ENCODE measurements at regions not wholly inside any gene's neighbourhood (a gene's known extent, or its start where the extent isn't known, plus 50 kb on each side); places are given as distances from the start of the nearest gene placed in this dataset.

- H4K20me1 ChIP-seq (ENCODE audit: insufficient read depth) = no peaks in the 10 kb centered on the region
- H3K27me3 ChIP-seq (ENCODE audit: insufficient read depth, low read length) = no peaks in the 10 kb centered on the region
- ChIA-PET RAD21 (ENCODE audit: low non-redundant PET in 1 of 2, low total read pairs in 2 of 2, uncharacterized antibody in 2 of 2, unreplicated experiment in 2 of 2) (no interaction called here), CTCF (no interaction called here), POLR2A (no interaction called here)
- H3K4me1 ChIP-seq (ENCODE audit: control insufficient read depth in 1 of 2, insufficient read depth in 2 of 2, low read length in 2 of 2) = no peaks in the 10 kb centered on the region
- intact Hi-C loops (cut with micrococcal nuclease) = no loop called here
- ATAC-seq (no peak), DNase-seq (ENCODE audit: low read depth, low spot score) (no peak)
- no peak overlapping the region for H2AFZ ChIP-seq (ENCODE audit: low read depth, low read length, poor library complexity, severe bottlenecking)
- no TSS peak for BruUV-seq (replicated peaks)
- H3K9me2 ChIP-seq (ENCODE audit: insufficient read depth) = no peaks in the 10 kb centered on the region
- no peak overlapping the region for H3K4me3 ChIP-seq (replicated peaks in 1 of 2; ENCODE audit: low read depth in 1 of 2, low read length in 2 of 2)
- TF ChIP-seq POLR2A (IDR thresholded peaks at IDR 0.05; ENCODE audit: borderline replicate concordance, extremely low read depth, insufficient read depth, insufficient read length) = no peak
- no peak for TF ChIP-seq RAD21 (IDR thresholded peaks at IDR 0.05; ENCODE audit: low read depth)
- no peak for TF ChIP-seq YY1 (IDR thresholded peaks at IDR 0.05; ENCODE audit: extremely low read depth, insufficient replicate concordance, low read depth, low read length)
- no peak for TF ChIP-seq ATF3 (IDR thresholded peaks at IDR 0.05)
- TF ChIP-seq ELF1 (IDR thresholded peaks at IDR 0.05; ENCODE audit: borderline replicate concordance, low read depth) = no peak
- TF ChIP-seq EZH2 (IDR thresholded peaks at IDR 0.05) = no peak
- TF ChIP-seq SP1 (IDR thresholded peaks at IDR 0.05; ENCODE audit: low read depth) = no peak
- no peak overlapping the region for H3K27ac ChIP-seq (ENCODE audit: low read depth, low read length)
- H3K4me2 ChIP-seq (ENCODE audit: low read length) = no peak overlapping the region
- no peaks in the 10 kb centered on the region for H3K9me3 ChIP-seq (ENCODE audit: control insufficient read depth in 1 of 2, insufficient read depth in 1 of 2, low read depth in 1 of 2, low read length in 2 of 2)
- H3K36me3 ChIP-seq (ENCODE audit: control insufficient read depth in 1 of 2, insufficient read depth in 2 of 2, low read length in 2 of 2) = no peaks in the 10 kb centered on the region
- no peak overlapping the region for H3K9ac ChIP-seq (ENCODE audit: low read length)
- no peaks in the 10 kb centered on the region for H3K79me2 ChIP-seq (ENCODE audit: insufficient read depth, low read length)
Observed at GRCh38 chr6:156031516-156031915, 575.9 kb upstream of the NOX3 start.

GRCh38 chr6:156030053-156030452 is 574.4 kb upstream of the NOX3 start:
- intact Hi-C loops (cut with micrococcal nuclease) = no loop called here
- H3K9me2 ChIP-seq (ENCODE audit: insufficient read depth) = no peaks in the 10 kb centered on the region
- BruUV-seq (replicated peaks) = no TSS peak
- H4K20me1 ChIP-seq (ENCODE audit: insufficient read depth) = no peaks in the 10 kb centered on the region
- H3K36me3 ChIP-seq (ENCODE audit: control insufficient read depth in 1 of 2, insufficient read depth in 2 of 2, low read length in 2 of 2) = no peaks in the 10 kb centered on the region
- H3K27me3 ChIP-seq (ENCODE audit: insufficient read depth, low read length) = no peaks in the 10 kb centered on the region
- CTCF ChIA-PET = no interaction called here
- TF ChIP-seq ELF1 (IDR thresholded peaks at IDR 0.05; ENCODE audit: borderline replicate concordance, low read depth) = no peak
- TF ChIP-seq FOSL1 (IDR thresholded peaks at IDR 0.05; ENCODE audit: low read depth) = no peak
- TF ChIP-seq POLR2AphosphoS5 (IDR thresholded peaks at IDR 0.05; ENCODE audit: low read depth, low read length) = no peak
- no peak for TF ChIP-seq RAD21 (IDR thresholded peaks at IDR 0.05; ENCODE audit: low read depth)
- no peak for TF ChIP-seq EZH2phosphoT487 (IDR thresholded peaks at IDR 0.05; ENCODE audit: borderline replicate concordance)
- H3K9ac ChIP-seq (ENCODE audit: low read length) = no peak overlapping the region
- no peak overlapping the region for H3K4me2 ChIP-seq (ENCODE audit: low read length)
- no peak overlapping the region for H2AFZ ChIP-seq (ENCODE audit: low read depth, low read length, poor library complexity, severe bottlenecking)
- H3K9me3 ChIP-seq (ENCODE audit: control insufficient read depth in 1 of 2, insufficient read depth in 1 of 2, low read depth in 1 of 2, low read length in 2 of 2) = no peaks in the 10 kb centered on the region; a peak in 1 of 4 replicates
- no peaks in the 10 kb centered on the region for H3K4me1 ChIP-seq (ENCODE audit: control insufficient read depth in 1 of 2, insufficient read depth in 2 of 2, low read length in 2 of 2)
- no peak overlapping the region for H3K4me3 ChIP-seq (replicated peaks in 1 of 2; ENCODE audit: low read depth in 1 of 2, low read length in 2 of 2)
- POLR2A ChIA-PET = no interaction called here
- DNase-seq (ENCODE audit: low read depth, low spot score) (no peak), ATAC-seq (no peak)
- RAD21 ChIA-PET (ENCODE audit: low non-redundant PET in 1 of 2, low total read pairs in 2 of 2, uncharacterized antibody in 2 of 2, unreplicated experiment in 2 of 2) = no interaction called here
- no peak overlapping the region for H3K27ac ChIP-seq (ENCODE audit: low read depth, low read length)
- no peaks in the 10 kb centered on the region for H3K79me2 ChIP-seq (ENCODE audit: insufficient read depth, low read length)
